B cell (primary cell): ENCODE measurements at regions not wholly inside any gene's neighbourhood (a gene's known extent, or its start where the extent isn't known, plus 50 kb on each side); places are given as distances from the start of the nearest gene placed in this dataset.

ENCODE experiments used
- ATAC-seq: fragments of 200-7000 bp; cut with Tn5 transposase; one replicate; pipeline ENCODE4 v1.10.0; 2021; ENCODE audit warnings: low read depth, mild to moderate bottlenecking, moderate number of reproducible peaks, moderate library complexity
- CTCF ChIA-PET: fragments of 350-600 bp; sonication (Branson Sonifier 250); formaldehyde crosslinking; loops from one replicate; lab custom pipeline; 2021; ENCODE audit warnings: antibody characterized with exemption, inconsistent platforms; lab: Charles Lee
- POLR2A ChIA-PET: fragments of 350-600 bp; sonication (Branson Sonifier 250); formaldehyde crosslinking; loops from one replicate; lab custom pipeline; 2021; ENCODE audit warnings: antibody characterized with exemption; lab: Charles Lee
- DNase-seq: peaks from one replicate; pipeline ENCODE4 v3.0.0; 2013
- H2AFZ ChIP-seq: 2 replicates; pipeline ENCODE4 v1.6.1; 2012; ENCODE audit warnings: mild to moderate bottlenecking, low read depth, low read length; ENCODE audit not compliant: insufficient read depth, poor library complexity, severe bottlenecking
- H3K27ac ChIP-seq, 2 donors: 1 replicate in 1 of 2; 2 replicates in 1 of 2; pipeline ENCODE4 v1.5.1; 2012 to 2013; ENCODE audit warnings: low read length in 2 of 2, mild to moderate bottlenecking in 2 of 2, moderate library complexity in 1 of 2
- H3K27me3 ChIP-seq, 4 experiments: fragments of 200-600 bp in 1 of 4; sonication (generic) in 1 of 4; replicated peaks in 1 of 4; 1 replicate in 2 of 4; 2 replicates in 2 of 4; pipeline versions ENCODE4 v1.6.1 to v1.7.0; 2013 to 2016; ENCODE audit warnings: low read length in 3 of 4, mild to moderate bottlenecking in 2 of 4, mixed read lengths in 1 of 4, moderate library complexity in 1 of 4; ENCODE audit not compliant: insufficient read depth in 4 of 4, control insufficient read depth in 3 of 4; ENCODE audit errors: control extremely low read depth in 1 of 4
- H3K36me3 ChIP-seq, 2 experiments: replicated peaks in 1 of 2; 1 replicate in 1 of 2; 2 replicates in 1 of 2; pipeline versions ENCODE4 v1.6.1 to v1.7.1; 2013; ENCODE audit warnings: low read length in 1 of 2; ENCODE audit not compliant: insufficient read depth in 2 of 2, control insufficient read depth in 1 of 2; ENCODE audit errors: control extremely low read depth in 1 of 2, extremely low read depth in 1 of 2
- H3K4me1 ChIP-seq, 2 donors: fragments of 200-600 bp in 1 of 2; sonication (generic) in 1 of 2; 1 replicate in 1 of 2; 2 replicates in 1 of 2; pipeline versions ENCODE4 v1.5.1 to v1.6.1; 2013 to 2017; ENCODE audit warnings: low read length in 2 of 2; ENCODE audit not compliant: control insufficient read depth in 2 of 2, insufficient read depth in 2 of 2
- H3K4me2 ChIP-seq: replicated peaks from 2 replicates; pipeline ENCODE3; 2012; ENCODE audit warnings: mild to moderate bottlenecking, low read depth, low read length; ENCODE audit not compliant: poor library complexity, severe bottlenecking
- H3K4me3 ChIP-seq, 5 experiments: fragments of 200-600 bp in 1 of 5; sonication (generic) in 1 of 5; 1 replicate in 3 of 5; 2 replicates in 2 of 5; pipeline versions ENCODE4 v1.5.1 to v1.7.0; 2011 to 2016; ENCODE audit warnings: low read length in 4 of 5, mild to moderate bottlenecking in 4 of 5, low read depth in 2 of 5, control low read depth in 1 of 5, moderate library complexity in 1 of 5; ENCODE audit not compliant: insufficient read depth in 1 of 5; ENCODE audit errors: control extremely low read depth in 1 of 5, extremely low read depth in 1 of 5
- H3K79me2 ChIP-seq: fragments of 200-600 bp; sonication (generic); one replicate; pipeline ENCODE4 v1.6.0; 2016; ENCODE audit warnings: low read length; ENCODE audit not compliant: control insufficient read depth, insufficient read depth
- H3K9ac ChIP-seq: fragments of 200-600 bp; sonication (generic); 2 replicates; pipeline ENCODE4 v1.6.1; 2017; ENCODE audit warnings: mild to moderate bottlenecking, low read length, moderate library complexity
- H3K9me3 ChIP-seq, 3 donors: one replicate each; pipeline versions ENCODE4 v1.6.1 to v1.7.1; 2013; ENCODE audit warnings: low read length in 2 of 3; ENCODE audit not compliant: control insufficient read depth in 2 of 3, insufficient read depth in 1 of 3; ENCODE audit errors: control extremely low read depth in 1 of 3
- H4K20me1 ChIP-seq: 2 replicates; pipeline ENCODE4 v1.6.0; 2012; ENCODE audit warnings: mild to moderate bottlenecking, low read length; ENCODE audit not compliant: insufficient read depth, control insufficient read depth, poor library complexity, severe bottlenecking
- H3K27ac Mint-ChIP-seq: one replicate; pipeline ENCODE4 v1.8.0; 2021; ENCODE audit warnings: mixed read lengths
- H3K27me3 Mint-ChIP-seq: one replicate; pipeline ENCODE4 v1.8.0; 2021; ENCODE audit warnings: mixed read lengths
- H3K4me1 Mint-ChIP-seq: one replicate; pipeline ENCODE4 v1.8.0; 2021; ENCODE audit warnings: mixed read lengths
- H3K4me3 Mint-ChIP-seq: one replicate; pipeline ENCODE4 v1.8.0; 2021; ENCODE audit warnings: mixed read lengths
- H3K9me3 Mint-ChIP-seq: one replicate; pipeline ENCODE4 v1.8.0; 2022; ENCODE audit warnings: mixed read lengths; ENCODE audit not compliant: insufficient read depth
- CTCF ChIP-seq: fragments of 200-600 bp; IDR thresholded peaks from one replicate; pipeline ENCODE4 v1.8.0; 2022; ENCODE audit warnings: antibody characterized with exemption, mild to moderate bottlenecking
- EZH2 ChIP-seq: IDR thresholded peaks from 2 replicates; pipeline ENCODE4 v1.6.1; 2012; ENCODE audit warnings: borderline replicate concordance, low read depth, mild to moderate bottlenecking, moderate library complexity, low read length; ENCODE audit not compliant: insufficient read depth, poor library complexity, severe bottlenecking
- whole genome bisulfite sequencing: methylation state at CpG from one replicate; pipeline ENCODE4 v1.1.5; 2013; ENCODE audit warnings: missing lambda C conversion rate; ENCODE audit not compliant: insufficient coverage; 5-methylcytosine and 5-hydroxymethylcytosine counted together
- intact Hi-C: fragments of 100-400 bp; cut with micrococcal nuclease; formaldehyde crosslinking; loops from one replicate; pipeline ENCODE4 v1.10.0; 2022

- no peak for ATAC-seq
- H2AFZ ChIP-seq = no peak overlapping the region
- no peaks in the 10 kb centered on the region for H3K4me1 ChIP-seq
- no peaks in the 10 kb centered on the region for H3K79me2 ChIP-seq
- Mint-ChIP-seq H3K27ac (no peak overlapping the region), H3K9me3 (no peaks in the 10 kb centered on the region), H3K4me3 (no peak overlapping the region), H3K27me3 (no peaks in the 10 kb centered on the region), H3K4me1 (no peaks in the 10 kb centered on the region)
- no peak overlapping the region for H3K27ac ChIP-seq
- no peak overlapping the region for H3K4me2 ChIP-seq
- no peak overlapping the region for H3K4me3 ChIP-seq
- 100% methylated on average over 3 of the region's 6 CpGs for WGBS
- peaks cover 0 to 5% of the 10 kb centered on the region in 2 experiments for H3K36me3 ChIP-seq
- no peak overlapping the region for H3K9ac ChIP-seq
- TF ChIP-seq EZH2 (no peak), CTCF (no peak)
- H3K27me3 ChIP-seq = no peaks in the 10 kb centered on the region
- ChIA-PET CTCF (no interaction called here), POLR2A (interaction anchor here (0.7 kb wide), 1 partner anchor 1773 kb away, joined by 8 read pairs; no protein-coding TSS in a partner anchor)
- no peaks in the 10 kb centered on the region for H4K20me1 ChIP-seq
- intact Hi-C loops = no loop called here
- peaks cover 0 to 3% (median 0%) of the 10 kb centered on the region in 3 donors for H3K9me3 ChIP-seq
- no peak for DNase-seq
These were observed 101.4 kb downstream of the KATNIP start for GRCh38 chr16:27651301-27651700.

GRCh38 chr16:27657811-27658210 lies 107.9 kb downstream of the KATNIP start:
- no peaks in the 10 kb centered on the region for H3K9me3 Mint-ChIP-seq
- Histone ChIP-seq H3K9me3 (peaks cover 0 to 3% (median 0%) of the 10 kb centered on the region in 3 donors), H3K27me3 (no peaks in the 10 kb centered on the region), H4K20me1 (no peaks in the 10 kb centered on the region), H3K4me1 (no peaks in the 10 kb centered on the region), H2AFZ (no peak overlapping the region), H3K79me2 (no peaks in the 10 kb centered on the region), H3K4me3 (no peak overlapping the region), H3K9ac (no peak overlapping the region), H3K36me3 (peaks cover 0 to 5% of the 10 kb centered on the region in 2 experiments), H3K4me2 (no peak overlapping the region), H3K27ac (no peak overlapping the region)
- no peaks in the 10 kb centered on the region for H3K4me1 Mint-ChIP-seq
- intact Hi-C loops = no loop called here
- ChIA-PET CTCF (no interaction called here), POLR2A (no interaction called here)
- 100% methylated on average over 4 of the region's 6 CpGs for WGBS
- DNase-seq (no peak), ATAC-seq (no peak)
- TF ChIP-seq EZH2 (no peak), CTCF (no peak)
- H3K27me3 Mint-ChIP-seq = no peaks in the 10 kb centered on the region
- no peak overlapping the region for H3K27ac Mint-ChIP-seq
- no peak overlapping the region for H3K4me3 Mint-ChIP-seq
